NB4 (cell line): ENCODE measurements at regions not wholly inside any gene's neighbourhood (a gene's known extent, or its start where the extent isn't known, plus 50 kb on each side); places are given as distances from the start of the nearest gene placed in this dataset.
"Not testable (repeated sequence)": the region's sequence is repeated elsewhere in the genome, so short reads cannot be mapped to it uniquely, and the experiment has no call there.

Experiments
- DNase-seq: peaks from one replicate; pipeline ENCODE4 v3.0.0; 2010; ENCODE audit warnings: low read depth
- H3K4me3 ChIP-seq: one replicate; pipeline ENCODE4 v1.5.1; 2011; ENCODE audit warnings: mild to moderate bottlenecking, low read depth, low read length, moderate library complexity
- MYC ChIP-seq: IDR thresholded peaks from 2 replicates; pipeline ENCODE4 v1.6.1; 2011; ENCODE audit warnings: low read depth, low read length
- POLR2A ChIP-seq: IDR thresholded peaks from 2 replicates; pipeline ENCODE4 v1.6.1; 2011; ENCODE audit warnings: mild to moderate bottlenecking; ENCODE audit not compliant: insufficient read length; ENCODE audit errors: extremely low read depth
- TF ChIP-seq, protein P1 (sequence below): IDR thresholded peaks from 2 replicates; pipeline ENCODE4 v1.6.1; 2011; ENCODE audit warnings: low read depth, low read length
- TF ChIP-seq, protein P2 (sequence below): IDR thresholded peaks from one replicate; pipeline ENCODE4 v1.5.1; 2012; ENCODE audit warnings: low read depth, low read length

DNA sequence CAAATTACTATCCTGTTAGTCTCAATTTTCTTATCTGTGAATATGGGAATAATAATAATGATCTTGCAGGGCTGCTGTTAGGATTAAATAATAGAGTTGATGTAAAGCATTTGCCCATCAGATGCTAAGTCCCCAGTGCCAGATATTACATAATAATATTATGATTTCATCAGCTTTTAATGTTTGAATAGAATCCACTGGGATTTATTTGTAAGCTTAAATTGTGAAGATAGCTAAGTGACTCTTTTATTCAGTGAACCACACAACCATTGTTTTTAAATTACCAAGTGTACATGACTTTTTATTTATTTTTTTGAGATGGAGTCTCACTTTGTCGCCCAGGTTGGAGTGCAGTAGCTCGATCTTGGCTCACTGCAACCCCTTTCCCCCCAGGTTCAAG, 510.3 kb upstream of the DPP6 start:
- TF ChIP-seq, protein P1, sequence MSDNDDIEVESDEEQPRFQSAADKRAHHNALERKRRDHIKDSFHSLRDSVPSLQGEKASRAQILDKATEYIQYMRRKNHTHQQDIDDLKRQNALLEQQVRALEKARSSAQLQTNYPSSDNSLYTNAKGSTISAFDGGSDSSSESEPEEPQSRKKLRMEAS, result no peak
- no peak for TF ChIP-seq MYC
- TF ChIP-seq, protein P2, sequence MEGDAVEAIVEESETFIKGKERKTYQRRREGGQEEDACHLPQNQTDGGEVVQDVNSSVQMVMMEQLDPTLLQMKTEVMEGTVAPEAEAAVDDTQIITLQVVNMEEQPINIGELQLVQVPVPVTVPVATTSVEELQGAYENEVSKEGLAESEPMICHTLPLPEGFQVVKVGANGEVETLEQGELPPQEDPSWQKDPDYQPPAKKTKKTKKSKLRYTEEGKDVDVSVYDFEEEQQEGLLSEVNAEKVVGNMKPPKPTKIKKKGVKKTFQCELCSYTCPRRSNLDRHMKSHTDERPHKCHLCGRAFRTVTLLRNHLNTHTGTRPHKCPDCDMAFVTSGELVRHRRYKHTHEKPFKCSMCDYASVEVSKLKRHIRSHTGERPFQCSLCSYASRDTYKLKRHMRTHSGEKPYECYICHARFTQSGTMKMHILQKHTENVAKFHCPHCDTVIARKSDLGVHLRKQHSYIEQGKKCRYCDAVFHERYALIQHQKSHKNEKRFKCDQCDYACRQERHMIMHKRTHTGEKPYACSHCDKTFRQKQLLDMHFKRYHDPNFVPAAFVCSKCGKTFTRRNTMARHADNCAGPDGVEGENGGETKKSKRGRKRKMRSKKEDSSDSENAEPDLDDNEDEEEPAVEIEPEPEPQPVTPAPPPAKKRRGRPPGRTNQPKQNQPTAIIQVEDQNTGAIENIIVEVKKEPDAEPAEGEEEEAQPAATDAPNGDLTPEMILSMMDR, result no peak
- TF ChIP-seq POLR2A, result no peak
- DNase-seq, result no peak
- no peak overlapping the region for H3K4me3 ChIP-seq

DNA sequence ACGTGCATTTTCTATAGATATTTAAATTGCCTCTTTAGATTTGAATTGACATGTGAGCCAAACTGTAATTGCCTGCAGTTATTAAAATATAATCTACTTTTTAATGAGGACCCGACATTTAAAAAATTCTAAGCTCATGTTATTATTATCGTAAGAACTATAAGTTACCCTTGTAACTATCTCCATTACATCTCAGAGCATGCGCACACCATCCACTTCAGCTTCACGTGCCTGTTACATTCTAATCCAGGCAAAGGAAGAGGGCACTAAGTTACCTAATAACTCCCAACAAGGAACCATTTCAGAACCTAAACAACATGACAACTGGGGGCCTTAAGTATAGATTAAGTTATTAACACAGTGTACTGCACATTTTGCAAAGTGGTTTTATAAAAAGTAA, 509.0 kb upstream of the DPP6 start:
- H3K4me3 ChIP-seq, result no peak overlapping the region
- TF ChIP-seq, protein P2, result no peak
- no peak for TF ChIP-seq POLR2A
- TF ChIP-seq, protein P1, result no peak
- DNase-seq, result no peak

DNA sequence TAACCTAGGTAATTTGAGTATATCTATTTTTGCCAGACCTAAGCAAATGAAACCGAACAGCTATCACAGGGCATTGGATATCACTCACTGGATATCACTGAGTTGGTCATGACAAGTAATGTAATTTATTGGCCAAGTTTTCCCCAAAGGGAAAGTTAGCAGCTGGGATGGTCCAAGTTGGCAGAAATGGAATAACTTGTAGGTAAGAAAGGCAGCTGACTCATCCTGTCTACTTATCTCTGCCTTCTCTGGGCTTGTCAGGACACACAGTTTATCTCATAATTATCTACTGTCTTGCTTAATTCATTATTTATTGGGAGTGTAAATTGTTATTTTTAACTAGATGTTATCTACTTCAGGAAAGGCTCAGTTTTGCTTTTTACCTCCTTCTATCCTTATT, 502.0 kb upstream of the DPP6 start:
- DNase-seq, result no peak
- TF ChIP-seq, protein P1, result no peak
- TF ChIP-seq, protein P2, result no peak
- TF ChIP-seq MYC, result no peak
- no peak for TF ChIP-seq POLR2A
- H3K4me3 ChIP-seq, result no peak overlapping the region

DNA sequence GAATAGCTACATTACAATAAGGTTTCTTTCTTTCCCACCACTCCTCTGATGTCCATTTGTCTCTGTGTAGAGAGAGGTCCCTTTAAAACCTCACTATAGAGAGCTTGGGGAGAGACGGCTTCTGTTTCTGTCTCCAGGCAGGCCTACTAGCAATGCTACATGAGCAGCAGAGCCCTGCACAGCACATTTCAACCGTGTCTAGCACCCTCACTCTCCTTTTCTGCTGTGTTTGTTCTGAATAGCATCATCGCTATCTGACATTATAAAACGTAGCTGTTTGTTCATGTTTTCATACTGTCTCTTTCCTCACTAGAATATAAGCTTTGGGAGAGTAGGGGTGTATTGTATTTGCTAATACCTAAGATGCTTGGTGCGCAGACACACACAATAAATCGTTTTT, 487.8 kb upstream of the DPP6 start:
- TF ChIP-seq POLR2A, result no peak
- no peak for TF ChIP-seq MYC
- TF ChIP-seq, protein P2, result no peak
- TF ChIP-seq, protein P1, result no peak
- H3K4me3 ChIP-seq, result no peak overlapping the region
- no peak for DNase-seq

DNA sequence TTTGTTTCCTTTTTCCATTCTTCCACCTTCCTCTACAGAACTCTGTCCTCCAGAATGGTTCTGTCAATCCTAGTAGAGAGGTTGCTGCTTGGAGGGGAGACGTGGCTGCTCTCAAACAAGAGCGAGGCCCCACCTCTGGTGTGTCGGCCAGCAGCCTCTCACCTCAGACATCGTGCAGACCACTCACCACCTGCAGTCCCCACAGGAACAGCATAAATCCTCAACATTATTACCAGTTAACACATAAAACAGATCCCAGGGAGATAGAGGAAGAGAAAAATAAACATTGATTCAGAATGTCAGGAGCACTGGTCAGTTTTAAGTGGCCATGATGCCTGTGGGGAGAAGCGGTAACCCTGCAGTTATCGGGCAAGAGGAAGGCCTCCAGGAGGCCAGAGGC, 485.9 kb upstream of the DPP6 start:
- DNase-seq, result no peak
- TF ChIP-seq, protein P2, result no peak
- TF ChIP-seq, protein P1, result no peak
- TF ChIP-seq POLR2A, result no peak
- TF ChIP-seq MYC, result no peak
- no peak overlapping the region for H3K4me3 ChIP-seq

DNA sequence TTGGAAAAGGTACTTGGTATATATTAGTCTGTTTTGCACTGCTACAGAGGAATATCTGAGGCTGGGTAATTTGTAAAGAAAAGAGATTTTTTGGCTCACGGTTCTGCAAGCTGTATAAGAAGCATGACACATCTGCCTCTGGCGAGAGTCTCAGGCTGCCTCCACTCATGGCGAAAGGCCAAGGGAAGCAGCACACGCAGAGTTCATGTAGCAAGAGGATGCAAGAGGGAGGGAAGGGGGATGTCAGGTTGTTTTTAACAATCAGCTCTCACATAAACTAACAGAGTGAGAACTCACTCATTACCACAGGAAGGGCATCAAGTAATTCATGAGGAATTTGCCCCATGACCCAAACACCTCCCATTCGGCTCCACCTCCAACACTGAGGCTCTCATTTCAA, 484.8 kb upstream of the DPP6 start:
- TF ChIP-seq, protein P2, result no peak
- no peak for TF ChIP-seq MYC
- TF ChIP-seq, protein P1, result no peak
- no peak overlapping the region for H3K4me3 ChIP-seq
- DNase-seq, result no peak

DNA sequence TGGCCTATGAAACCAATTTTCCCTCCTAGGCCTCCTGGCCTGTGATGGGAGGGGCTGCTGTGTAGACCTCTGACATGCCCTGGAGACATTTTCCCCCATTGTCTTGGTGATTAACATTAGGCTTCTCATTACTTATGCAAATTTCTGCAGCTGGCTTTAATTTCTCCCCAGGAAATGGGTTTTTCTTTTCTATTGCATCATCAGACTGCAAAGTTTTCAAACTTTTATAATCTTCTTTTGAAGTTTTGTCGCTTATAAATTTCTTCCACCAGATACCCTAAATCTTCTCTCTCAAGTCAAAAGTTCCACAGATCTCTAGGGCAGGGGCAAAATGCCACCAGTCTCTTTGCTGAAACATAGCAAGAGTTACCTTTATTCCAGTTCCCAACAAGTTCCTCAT, 482.7 kb upstream of the DPP6 start:
- DNase-seq, H3K4me3 ChIP-seq: not testable (repeated sequence)
